ENCODE measurements at regions not wholly inside any gene's neighbourhood (a gene's known extent, or its start where the extent isn't known, plus 50 kb on each side); places are given as distances from the start of the nearest gene placed in this dataset.

GRCh38 chr1:191368891-191369654 lies 789.2 kb upstream of the RGS18 start (continued):
- TF ChIP-seq ZKSCAN1 (IDR thresholded peaks at IDR 0.05; ENCODE audit: low read depth, low read length) (no peak), CEBPB (tag; IDR thresholded peaks at IDR 0.05) (peak; percentile 68), SNAPC5 (CRISPR knock-in tag; IDR thresholded peaks at IDR 0.05) (no peak), KAT2B (IDR thresholded peaks at IDR 0.05; ENCODE audit: low read depth, low read length) (no peak), ZNF695 (CRISPR knock-in tag; IDR thresholded peaks at IDR 0.05) (no peak), BCOR (IDR thresholded peaks at IDR 0.05) (no peak), ZEB2 (IDR thresholded peaks at IDR 0.05) (no peak), DACH1 (IDR thresholded peaks at IDR 0.05; ENCODE audit: partially characterized antibody) (no peak), ZNF764 (CRISPR knock-in tag; IDR thresholded peaks at IDR 0.05; ENCODE audit: low read depth) (no peak), PYGO2 (tag; IDR thresholded peaks at IDR 0.05) (no peak), ZBTB40 (IDR thresholded peaks at IDR 0.05) (no peak), ZBTB40 (CRISPR knock-in tag; IDR thresholded peaks at IDR 0.05) (no peak), ETS2 (tag; IDR thresholded peaks at IDR 0.05; ENCODE audit: borderline replicate concordance, poor library complexity, severe bottlenecking) (no peak), ZBTB11 (CRISPR knock-in tag; IDR thresholded peaks at IDR 0.05) (no peak), RBFOX2 (IDR thresholded peaks at IDR 0.05; ENCODE audit: low read depth, low read length) (no peak)
